Amniotic epithelial cell (primary cell): ENCODE measurements at regions not wholly inside any gene's neighbourhood (a gene's known extent, or its start where the extent isn't known, plus 50 kb on each side); places are given as distances from the start of the nearest gene placed in this dataset.

Source experiments
- DNase-seq: peaks from one replicate; pipeline ENCODE4 v3.0.0-alpha.2; 2010; ENCODE audit warnings: low read depth

GRCh38 chr22:49586873-49587272, 240.8 kb downstream of the BRD1 start:
- DNase-seq: no peak

DNA sequence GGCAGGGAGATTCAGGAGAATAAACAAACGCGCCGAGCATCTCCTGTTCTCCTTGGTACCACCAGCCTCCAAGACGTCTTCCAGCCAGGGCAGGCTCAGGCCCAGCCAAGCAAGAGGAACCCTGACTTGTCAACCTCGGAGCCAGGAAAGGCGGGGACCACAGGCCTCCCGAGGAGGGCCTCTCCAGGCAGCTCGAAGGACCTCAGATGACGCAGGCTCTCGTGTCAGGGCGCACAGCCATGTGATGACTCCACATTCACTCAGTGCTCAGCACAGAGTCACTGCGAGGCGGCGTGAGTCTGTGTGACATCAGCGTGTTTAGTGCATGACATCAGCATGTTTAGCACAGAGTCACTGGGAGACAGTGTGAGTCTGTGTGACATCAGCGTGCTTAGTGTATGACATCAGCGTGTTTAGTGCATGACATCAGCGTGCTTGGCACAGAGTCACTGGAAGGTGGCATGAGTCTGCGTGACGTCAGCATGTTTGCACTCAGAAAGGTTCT, 241.4 kb downstream of the BRD1 start:
- DNase-seq: no peak

- no peak for DNase-seq
These were observed 242.0 kb downstream of the BRD1 start for GRCh38 chr22:49585461-49586243.

DNA sequence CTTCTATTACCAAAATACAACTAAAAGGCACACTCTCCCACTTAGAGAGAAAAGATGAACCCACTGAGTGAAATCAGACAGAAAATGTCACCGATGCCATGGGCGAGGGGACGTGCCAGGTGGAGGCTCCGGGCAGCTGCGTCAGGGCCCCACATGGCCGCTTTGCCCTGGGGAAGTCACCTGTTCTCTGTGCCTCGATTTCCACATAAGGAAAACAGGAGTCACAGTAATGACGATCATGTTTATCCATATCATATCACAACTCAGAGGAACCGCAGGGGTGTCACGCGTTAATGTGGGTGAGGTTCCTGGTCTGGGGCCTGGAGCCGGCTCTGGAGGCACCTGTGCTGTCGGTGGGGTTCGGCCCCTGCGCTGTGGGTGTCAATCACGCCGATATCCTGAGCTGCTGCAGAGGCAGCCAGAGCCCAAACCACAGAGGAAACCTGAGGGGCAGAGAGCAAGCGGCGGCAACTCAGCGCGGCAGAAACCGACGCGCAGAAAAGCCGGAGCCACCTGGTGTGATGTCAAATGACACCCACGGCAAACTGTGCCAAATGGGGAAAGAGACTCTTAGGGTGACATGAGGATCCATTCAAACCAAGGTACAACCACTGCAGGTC, 243.7 kb downstream of the BRD1 start:
- DNase-seq: no peak

DNA sequence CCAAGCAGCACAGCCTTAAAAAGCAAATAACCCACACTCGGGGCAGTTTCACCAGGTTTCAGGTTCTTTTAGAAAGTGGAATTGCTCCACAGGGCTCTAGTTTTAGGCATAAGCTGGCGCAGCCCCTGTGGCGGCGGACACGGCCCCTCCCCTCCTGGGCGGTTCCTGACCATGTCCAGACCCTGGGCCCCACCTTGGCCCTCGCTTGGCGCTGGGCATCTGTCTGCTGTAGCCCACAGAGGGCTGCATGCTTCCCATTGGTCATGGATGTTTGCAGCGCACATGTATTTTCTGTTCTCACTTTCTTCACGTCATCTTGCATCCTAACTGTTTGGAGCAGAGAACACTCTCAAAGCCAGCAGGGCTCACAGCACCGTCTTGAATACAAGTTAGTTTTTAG, 244.3 kb downstream of the BRD1 start:
- DNase-seq: no peak

GRCh38 chr22:49582678-49583077, 245.0 kb downstream of the BRD1 start:
- no peak for DNase-seq

DNA sequence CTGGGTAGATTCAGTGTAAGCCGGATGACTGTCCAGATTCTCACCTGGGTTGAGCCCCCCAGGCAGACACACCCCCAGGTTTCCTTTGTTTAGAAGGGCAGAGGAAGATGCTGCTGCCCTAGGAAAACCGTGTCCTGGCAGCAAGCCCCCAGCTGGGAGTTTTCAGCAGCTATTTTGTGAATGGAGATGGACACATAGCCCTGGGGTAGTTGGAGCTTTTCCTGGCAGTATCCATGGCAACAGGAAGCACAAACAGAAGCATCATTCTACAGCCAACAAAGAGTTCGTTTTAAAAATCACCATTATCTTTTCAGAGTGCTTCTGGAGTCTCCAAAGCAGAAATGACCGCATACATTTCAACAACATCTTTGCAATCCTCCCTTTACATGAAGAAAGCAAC, 245.5 kb downstream of the BRD1 start:
- no peak for DNase-seq

DNA sequence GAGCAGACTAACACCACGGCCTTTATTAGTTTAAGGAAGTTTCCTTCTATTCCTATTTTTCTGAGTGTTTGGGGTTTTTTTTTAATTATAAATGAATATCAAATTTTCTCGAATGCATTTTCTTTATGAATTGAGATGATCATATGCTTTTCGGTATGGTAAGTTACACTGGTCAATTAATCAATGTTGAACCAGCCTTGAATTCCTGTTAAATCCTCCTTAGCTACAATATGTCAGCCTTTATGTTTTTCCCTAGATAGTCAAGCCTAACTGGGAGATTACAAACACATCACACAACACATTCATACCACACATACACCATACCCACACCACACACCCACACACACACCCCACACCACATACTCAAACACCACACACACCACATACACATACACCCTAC, 247.6 kb downstream of the BRD1 start:
- DNase-seq: no peak

GRCh38 chr22:49577168-49578060, 250.3 kb downstream of the BRD1 start:
- DNase-seq: no peak

DNA sequence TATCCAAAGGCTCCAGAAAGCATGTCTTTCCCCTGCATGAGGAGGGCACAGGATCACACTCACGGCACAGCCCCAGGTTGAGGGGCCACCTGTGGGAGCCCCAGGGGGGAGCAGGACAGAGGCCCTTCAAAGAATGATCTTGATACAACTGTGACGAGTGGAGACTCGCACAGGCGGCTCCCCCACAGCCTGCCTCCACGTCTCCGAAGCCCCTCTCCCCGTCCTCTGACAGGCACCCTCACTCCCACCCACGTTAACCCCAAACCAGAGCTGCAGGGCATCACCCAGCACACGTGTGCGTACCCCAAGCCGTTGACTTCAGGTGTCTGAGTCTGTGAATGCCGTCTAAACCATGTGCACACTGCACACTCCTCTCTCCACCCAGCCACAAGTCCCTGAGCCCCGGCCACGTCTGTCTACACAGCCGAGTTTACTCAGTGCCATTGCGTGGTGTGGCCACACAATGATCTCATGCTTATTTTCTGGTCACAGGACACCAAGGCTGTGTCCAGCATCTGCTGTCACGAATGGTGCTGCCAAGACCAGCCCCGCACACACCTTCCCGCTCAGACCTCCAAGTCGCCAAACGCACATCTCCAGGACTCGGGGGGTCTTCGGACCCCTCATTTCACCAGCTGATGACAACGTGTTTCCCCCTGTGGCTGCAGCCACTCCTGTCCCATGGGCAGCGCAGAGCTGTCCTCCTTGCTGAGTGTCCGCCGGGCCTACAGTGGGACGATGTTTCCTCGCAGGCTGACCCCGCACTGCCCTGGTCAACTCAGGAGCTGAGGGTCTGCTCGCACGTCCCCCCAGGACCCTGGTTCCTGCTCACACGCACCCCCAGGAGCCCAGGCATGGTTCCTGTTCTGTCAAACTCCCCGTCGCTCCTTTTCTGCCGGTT, 251.2 kb downstream of the BRD1 start:
- DNase-seq: no peak

GRCh38 chr22:49575703-49576081, 252.0 kb downstream of the BRD1 start:
- no peak for DNase-seq

DNA sequence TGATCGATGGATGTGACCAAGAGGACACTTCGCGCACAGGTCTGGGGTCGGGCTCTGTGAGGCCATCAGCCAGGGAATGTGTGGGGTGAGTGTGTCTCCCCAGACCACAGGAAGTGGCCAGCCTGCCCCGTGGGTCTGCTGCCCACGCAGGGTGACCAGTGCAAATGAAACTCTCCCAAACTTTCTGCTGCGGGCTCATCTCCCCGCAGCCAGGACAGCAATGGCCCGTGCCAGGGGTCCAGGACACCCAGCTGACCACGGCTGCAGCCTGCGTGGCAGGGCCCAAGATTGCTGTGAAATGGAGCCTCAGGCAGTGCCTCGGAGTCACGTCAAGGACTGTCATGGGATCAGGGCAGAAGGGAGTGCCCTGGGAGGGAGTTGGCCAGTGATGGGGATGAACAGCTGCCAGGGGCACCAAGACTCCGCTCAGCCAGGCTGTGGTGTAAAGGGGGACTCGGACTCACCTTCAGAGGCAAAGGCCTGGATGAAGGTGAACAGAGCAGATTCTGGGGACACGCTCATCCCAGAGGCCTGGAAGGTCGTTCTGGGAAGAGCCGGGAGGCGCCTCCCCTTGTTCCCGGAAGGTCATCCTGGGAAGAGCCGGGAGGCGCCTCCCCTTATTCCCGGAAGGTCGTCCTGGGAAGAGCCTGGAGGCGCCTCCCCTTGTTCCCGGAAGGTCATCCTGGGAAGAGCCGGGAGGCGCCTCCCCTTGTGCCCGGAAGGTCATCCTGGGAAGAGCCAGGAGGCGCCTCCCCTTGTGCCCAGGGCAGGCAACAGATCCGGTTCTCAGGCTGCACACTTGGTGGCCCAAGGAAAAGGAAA, 252.6 kb downstream of the BRD1 start:
- DNase-seq: no peak

- DNase-seq: no peak
These were observed 253.3 kb downstream of the BRD1 start for GRCh38 chr22:49574205-49574880.

DNA sequence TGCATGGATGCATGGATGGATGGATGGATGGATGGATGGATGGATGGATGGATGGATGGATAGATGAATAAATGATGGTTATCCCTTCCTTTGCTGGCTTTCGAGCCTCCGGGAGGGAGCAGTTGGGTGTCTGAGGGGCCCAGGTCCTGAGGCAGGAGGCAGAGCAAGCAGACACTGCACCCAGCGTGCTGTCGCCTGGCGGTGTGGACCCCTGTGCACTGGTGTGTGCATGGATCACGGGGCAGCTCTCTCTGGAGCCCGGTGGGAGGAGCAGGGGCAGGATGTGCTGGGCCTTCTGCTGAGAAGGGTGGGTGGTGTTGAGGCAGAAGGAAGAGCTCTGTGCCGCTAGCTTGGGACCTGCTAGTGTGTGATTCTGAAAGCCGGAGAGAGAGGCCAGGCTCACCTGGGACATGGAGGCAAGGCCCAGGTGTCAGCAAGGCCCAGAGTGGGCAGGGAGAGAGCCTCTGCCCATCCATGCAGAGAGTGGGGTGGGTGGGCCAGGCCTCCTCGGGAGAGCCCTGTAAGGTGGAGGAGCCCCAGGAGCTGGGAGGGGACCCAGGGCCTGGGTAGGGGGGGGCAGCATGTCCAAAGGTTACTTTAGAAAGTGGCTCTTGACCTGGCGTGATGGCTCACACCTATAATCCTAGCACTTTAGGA, 254.4 kb downstream of the BRD1 start:
- no peak for DNase-seq

- no peak for DNase-seq
These were observed 256.3 kb downstream of the BRD1 start for GRCh38 chr22:49571326-49571725.

- DNase-seq: no peak
These were observed 257.4 kb downstream of the BRD1 start for GRCh38 chr22:49570032-49570848.

DNA sequence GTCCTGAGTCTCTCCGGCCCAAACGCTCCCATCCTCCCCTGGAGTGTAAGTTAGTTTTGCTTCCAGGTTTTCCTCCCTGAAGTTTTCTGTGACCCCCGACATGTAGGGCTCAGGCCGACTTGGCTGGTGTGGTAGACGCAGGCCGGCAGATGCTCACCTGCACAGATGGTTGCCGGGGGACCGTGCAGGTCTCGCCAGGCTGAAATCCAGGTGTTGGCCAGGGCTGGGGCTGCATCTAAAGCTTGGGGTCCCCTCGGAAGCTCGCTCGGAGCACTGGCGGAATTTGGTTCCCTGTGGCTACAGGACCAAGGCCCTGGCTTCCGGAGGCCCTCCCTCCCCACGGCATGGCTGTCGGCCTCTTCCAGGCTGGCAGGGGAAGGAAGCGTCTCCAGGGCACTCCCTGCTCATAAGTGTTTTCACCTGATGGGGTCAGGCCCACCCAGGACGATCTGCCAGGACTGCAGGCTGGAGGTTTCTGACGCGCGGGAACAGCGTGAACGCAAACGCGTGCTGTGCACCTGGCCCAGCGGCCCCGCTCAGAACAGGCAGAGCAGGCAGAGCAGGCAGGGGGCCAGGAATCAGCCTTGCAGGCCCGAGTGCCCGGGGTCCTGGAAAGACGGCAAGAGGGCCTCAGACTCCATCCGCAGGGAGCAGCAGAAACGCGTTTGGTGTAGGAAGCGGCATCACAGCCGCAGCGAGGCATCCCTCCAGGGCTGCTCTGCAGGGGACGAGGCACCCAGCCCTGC, 258.2 kb downstream of the BRD1 start:
- DNase-seq: no peak

GRCh38 chr22:49568751-49569285, 258.9 kb downstream of the BRD1 start:
- no peak for DNase-seq
